ENCODE measurements at regions not wholly inside any gene's neighbourhood (a gene's known extent, or its start where the extent isn't known, plus 50 kb on each side); places are given as distances from the start of the nearest gene placed in this dataset.
"Not testable (repeated sequence)": the region's sequence is repeated elsewhere in the genome, so short reads cannot be mapped to it uniquely, and the experiment has no call there.

DNA sequence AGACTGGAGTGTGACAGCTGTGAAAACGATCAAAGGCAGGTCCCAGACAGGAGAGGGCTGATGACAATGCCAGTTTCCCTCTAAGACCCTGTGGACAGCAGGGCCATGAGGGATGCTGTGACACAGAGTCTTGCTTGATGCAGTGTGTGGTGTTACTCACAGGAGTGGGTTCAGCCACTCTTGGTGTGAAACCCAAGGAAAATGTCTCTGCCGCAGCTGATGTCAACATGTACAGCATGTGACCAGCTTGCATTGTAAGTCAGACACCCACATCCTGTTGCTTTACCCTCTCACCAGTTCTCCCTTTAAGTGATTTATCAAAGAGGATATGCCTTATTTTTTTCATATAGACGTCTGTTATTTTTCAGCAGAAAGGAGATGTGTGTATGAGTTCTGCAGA, 268.6 kb downstream of the BTG1 start:
- Histone ChIP-seq H3K79me2 (ENCODE audit: insufficient read depth, low read length) (no peaks in the 10 kb centered on the region), H3K4me1 (ENCODE audit: insufficient read depth, low read length, severe bottlenecking) (peaks cover 6% of the 10 kb centered on the region), H3K9ac (ENCODE audit: low read length) (no peak overlapping the region), H3K4me3 (ENCODE audit: low read depth, low read length, poor library complexity, severe bottlenecking) (no peak overlapping the region), H3F3A (ENCODE audit: insufficient read depth, low read length) (no peaks in the 10 kb centered on the region), H4K20me1 (ENCODE audit: insufficient read depth, low read length) (no peaks in the 10 kb centered on the region), H2AFZ (ENCODE audit: low read length) (no peak overlapping the region), H3K27me3 (ENCODE audit: insufficient read depth, low read length) (no peaks in the 10 kb centered on the region), H3K4me2 (ENCODE audit: low read length) (no peak overlapping the region; the same call in 1 of the 2 replicates), H3K36me3 (ENCODE audit: insufficient read depth, low read length) (no peaks in the 10 kb centered on the region), H3K27ac (ENCODE audit: low read depth, low read length, poor library complexity, severe bottlenecking) (no peak overlapping the region), H3K9me2 (ENCODE audit: low read depth, low read length) (no peaks in the 10 kb centered on the region), H3K9me3 (ENCODE audit: low read length) (no peaks in the 10 kb centered on the region)
- TF ChIP-seq, protein P1, sequence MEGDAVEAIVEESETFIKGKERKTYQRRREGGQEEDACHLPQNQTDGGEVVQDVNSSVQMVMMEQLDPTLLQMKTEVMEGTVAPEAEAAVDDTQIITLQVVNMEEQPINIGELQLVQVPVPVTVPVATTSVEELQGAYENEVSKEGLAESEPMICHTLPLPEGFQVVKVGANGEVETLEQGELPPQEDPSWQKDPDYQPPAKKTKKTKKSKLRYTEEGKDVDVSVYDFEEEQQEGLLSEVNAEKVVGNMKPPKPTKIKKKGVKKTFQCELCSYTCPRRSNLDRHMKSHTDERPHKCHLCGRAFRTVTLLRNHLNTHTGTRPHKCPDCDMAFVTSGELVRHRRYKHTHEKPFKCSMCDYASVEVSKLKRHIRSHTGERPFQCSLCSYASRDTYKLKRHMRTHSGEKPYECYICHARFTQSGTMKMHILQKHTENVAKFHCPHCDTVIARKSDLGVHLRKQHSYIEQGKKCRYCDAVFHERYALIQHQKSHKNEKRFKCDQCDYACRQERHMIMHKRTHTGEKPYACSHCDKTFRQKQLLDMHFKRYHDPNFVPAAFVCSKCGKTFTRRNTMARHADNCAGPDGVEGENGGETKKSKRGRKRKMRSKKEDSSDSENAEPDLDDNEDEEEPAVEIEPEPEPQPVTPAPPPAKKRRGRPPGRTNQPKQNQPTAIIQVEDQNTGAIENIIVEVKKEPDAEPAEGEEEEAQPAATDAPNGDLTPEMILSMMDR (IDR thresholded peaks at IDR 0.05; ENCODE audit: low read length): no peak
- no peak for TF ChIP-seq EZH2 (IDR thresholded peaks at IDR 0.05; ENCODE audit: borderline replicate concordance, low read length)

DNA sequence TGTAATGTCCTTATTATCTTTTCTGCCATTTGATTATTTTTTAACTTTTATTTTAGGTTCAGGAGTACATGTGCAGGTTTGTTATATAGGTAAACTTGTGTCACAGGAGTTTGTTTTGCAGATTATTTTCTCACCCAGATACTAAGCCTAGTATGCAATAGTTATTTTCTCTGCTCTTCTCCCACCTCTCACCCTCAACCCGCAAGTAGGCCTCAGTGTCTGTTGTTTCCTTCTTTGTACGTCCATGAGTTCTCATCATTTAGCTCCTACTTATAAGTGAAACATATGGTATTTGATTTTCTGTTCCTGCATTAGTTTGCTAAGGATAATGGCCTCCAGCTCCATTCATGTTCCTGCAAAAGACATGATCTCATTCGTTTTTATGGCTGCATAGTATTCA, 270.0 kb downstream of the BTG1 start:
- H3K9me2 ChIP-seq (ENCODE audit: low read depth, low read length); H3K79me2 ChIP-seq (ENCODE audit: insufficient read depth, low read length); H3K9ac ChIP-seq (ENCODE audit: low read length); H4K20me1 ChIP-seq (ENCODE audit: insufficient read depth, low read length); H3F3A ChIP-seq (ENCODE audit: insufficient read depth, low read length); H3K4me3 ChIP-seq (ENCODE audit: low read depth, low read length, poor library complexity, severe bottlenecking); H3K4me2 ChIP-seq (ENCODE audit: low read length); H3K36me3 ChIP-seq (ENCODE audit: insufficient read depth, low read length); H3K4me1 ChIP-seq (ENCODE audit: insufficient read depth, low read length, severe bottlenecking); H2AFZ ChIP-seq (ENCODE audit: low read length); H3K27me3 ChIP-seq (ENCODE audit: insufficient read depth, low read length); H3K27ac ChIP-seq (ENCODE audit: low read depth, low read length, poor library complexity, severe bottlenecking); H3K9me3 ChIP-seq (ENCODE audit: low read length): not testable (repeated sequence)

DNA sequence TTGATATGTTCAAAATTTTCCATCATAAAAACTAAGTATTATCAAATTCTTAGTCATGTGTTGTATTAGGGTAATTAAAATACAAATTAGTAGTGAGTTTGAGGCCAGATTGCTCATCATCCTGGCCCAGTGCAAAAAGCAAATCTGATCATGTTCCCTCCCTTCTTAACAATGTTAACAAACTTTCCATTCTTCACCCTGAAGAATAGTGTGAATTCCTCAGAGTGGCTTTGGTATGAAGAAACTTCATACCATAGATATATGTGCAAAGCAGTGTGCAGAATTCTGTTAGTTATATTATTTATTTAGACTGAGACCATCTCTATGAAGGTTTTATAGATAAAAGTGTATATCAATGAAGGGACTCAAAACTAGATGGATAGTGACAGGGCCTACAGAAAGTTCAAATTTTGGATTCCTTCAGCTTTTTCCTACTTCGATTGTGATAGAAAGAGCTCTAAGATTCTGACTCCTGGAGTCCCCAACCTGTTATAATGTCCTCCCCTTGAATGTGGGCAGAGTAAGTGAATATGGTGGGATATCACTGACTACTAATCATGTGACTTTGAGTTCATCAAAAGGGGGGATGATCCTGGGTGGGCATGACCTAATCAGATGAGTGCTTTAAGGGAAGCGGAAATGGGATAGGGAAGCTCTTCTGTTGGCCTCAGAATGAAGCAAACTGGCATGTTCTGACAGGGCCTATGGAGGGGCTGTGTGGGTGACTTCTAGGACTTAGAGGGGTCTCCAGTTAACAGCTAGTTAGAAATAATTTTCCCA, 271.4 kb downstream of the BTG1 start:
- TF ChIP-seq EZH2 (IDR thresholded peaks at IDR 0.05; ENCODE audit: borderline replicate concordance, low read length): no peak
- TF ChIP-seq, protein P1 (IDR thresholded peaks at IDR 0.05; ENCODE audit: low read length): no peak
- H4K20me1 ChIP-seq (ENCODE audit: insufficient read depth, low read length): no peaks in the 10 kb centered on the region
- no peaks in the 10 kb centered on the region for H3K9me2 ChIP-seq (ENCODE audit: low read depth, low read length)
- H3K79me2 ChIP-seq (ENCODE audit: insufficient read depth, low read length): no peaks in the 10 kb centered on the region
- no peaks in the 10 kb centered on the region for H3K27me3 ChIP-seq (ENCODE audit: insufficient read depth, low read length)
- H3K4me2 ChIP-seq (ENCODE audit: low read length): no peak overlapping the region
- H3K4me3 ChIP-seq (ENCODE audit: low read depth, low read length, poor library complexity, severe bottlenecking): no peak overlapping the region
- no peaks in the 10 kb centered on the region for H3K36me3 ChIP-seq (ENCODE audit: insufficient read depth, low read length)
- peaks cover 6% of the 10 kb centered on the region for H3K4me1 ChIP-seq (ENCODE audit: insufficient read depth, low read length, severe bottlenecking)
- no peak overlapping the region for H3K27ac ChIP-seq (ENCODE audit: low read depth, low read length, poor library complexity, severe bottlenecking)
- no peaks in the 10 kb centered on the region for H3K9me3 ChIP-seq (ENCODE audit: low read length)
- no peaks in the 10 kb centered on the region for H3F3A ChIP-seq (ENCODE audit: insufficient read depth, low read length)
- H3K9ac ChIP-seq (ENCODE audit: low read length): no peak overlapping the region
- no peak overlapping the region for H2AFZ ChIP-seq (ENCODE audit: low read length)

DNA sequence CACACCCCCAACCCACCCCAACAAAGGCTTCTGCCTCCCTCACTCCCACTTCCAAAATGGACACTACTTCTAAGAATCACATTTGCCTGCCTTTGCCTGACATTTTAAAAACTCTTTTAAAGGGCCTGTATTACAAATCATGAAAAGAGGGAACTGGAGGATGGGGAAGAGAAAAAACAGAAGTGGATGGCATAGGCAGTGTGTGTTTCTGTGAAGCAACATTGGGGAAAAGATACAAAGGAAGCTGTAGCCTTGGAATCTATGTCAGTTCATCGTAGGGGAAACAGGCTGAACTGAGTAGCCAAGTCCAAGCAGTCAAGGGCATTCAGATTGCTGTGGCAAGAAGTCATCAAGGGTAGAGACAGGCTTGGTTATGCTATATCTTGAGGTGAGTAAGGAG, 273.9 kb downstream of the BTG1 start:
- Histone ChIP-seq H4K20me1 (ENCODE audit: insufficient read depth, low read length) (no peaks in the 10 kb centered on the region), H3K36me3 (ENCODE audit: insufficient read depth, low read length) (no peaks in the 10 kb centered on the region), H3K79me2 (ENCODE audit: insufficient read depth, low read length) (no peaks in the 10 kb centered on the region), H3K4me2 (ENCODE audit: low read length) (no peak overlapping the region), H2AFZ (ENCODE audit: low read length) (no peak overlapping the region), H3K27ac (ENCODE audit: low read depth, low read length, poor library complexity, severe bottlenecking) (no peak overlapping the region), H3K9me3 (ENCODE audit: low read length) (no peaks in the 10 kb centered on the region), H3K27me3 (ENCODE audit: insufficient read depth, low read length) (no peaks in the 10 kb centered on the region), H3K9ac (ENCODE audit: low read length) (no peak overlapping the region), H3K4me3 (ENCODE audit: low read depth, low read length, poor library complexity, severe bottlenecking) (no peak overlapping the region), H3K4me1 (ENCODE audit: insufficient read depth, low read length, severe bottlenecking) (no peaks in the 10 kb centered on the region), H3F3A (ENCODE audit: insufficient read depth, low read length) (no peaks in the 10 kb centered on the region), H3K9me2 (ENCODE audit: low read depth, low read length) (no peaks in the 10 kb centered on the region)
- TF ChIP-seq, protein P1 (IDR thresholded peaks at IDR 0.05; ENCODE audit: low read length): no peak
- no peak for TF ChIP-seq EZH2 (IDR thresholded peaks at IDR 0.05; ENCODE audit: borderline replicate concordance, low read length)
